Lower leg skin (tissue), 3 donors: ENCODE measurements at regions not wholly inside any gene's neighbourhood (a gene's known extent, or its start where the extent isn't known, plus 50 kb on each side); places are given as distances from the start of the nearest gene placed in this dataset.

ENCODE experiments used
- CTCF ChIP-seq, 3 donors: fragments of 450-650 bp; IDR thresholded peaks; one replicate each; pipeline ENCODE4 v1.5.1; 2016; ENCODE audit warnings: antibody characterized with exemption in 3 of 3, mild to moderate bottlenecking in 3 of 3, moderate library complexity in 2 of 3
- POLR2A ChIP-seq, 2 donors: fragments of 450-650 bp; IDR thresholded peaks; one replicate each; pipeline ENCODE4 v1.6.1; 2016 to 2017; ENCODE audit warnings: antibody characterized with exemption in 2 of 2, mild to moderate bottlenecking in 1 of 2, moderate library complexity in 1 of 2

- TF ChIP-seq POLR2A (IDR thresholded peaks at IDR 0.05) = no peak
- TF ChIP-seq CTCF (IDR thresholded peaks at IDR 0.05) = no peak
These were observed 664.2 kb upstream of the CPEB2 start for GRCh38 chr4:14337892-14338584.
